SK-N-MC (cell line): ENCODE measurements at regions not wholly inside any gene's neighbourhood (a gene's known extent, or its start where the extent isn't known, plus 50 kb on each side); places are given as distances from the start of the nearest gene placed in this dataset.

Experiments
- EZH2 ChIP-seq: fragments of 200-600 bp; sonication (generic); IDR thresholded peaks from one replicate; pipeline ENCODE4 v1.6.1; 2017; ENCODE audit warnings: antibody characterized with exemption
- POLR2AphosphoS5 ChIP-seq: IDR thresholded peaks from 2 replicates; pipeline ENCODE4 v1.6.1; 2012; ENCODE audit warnings: mild to moderate bottlenecking, low read depth, low read length, borderline replicate concordance

DNA sequence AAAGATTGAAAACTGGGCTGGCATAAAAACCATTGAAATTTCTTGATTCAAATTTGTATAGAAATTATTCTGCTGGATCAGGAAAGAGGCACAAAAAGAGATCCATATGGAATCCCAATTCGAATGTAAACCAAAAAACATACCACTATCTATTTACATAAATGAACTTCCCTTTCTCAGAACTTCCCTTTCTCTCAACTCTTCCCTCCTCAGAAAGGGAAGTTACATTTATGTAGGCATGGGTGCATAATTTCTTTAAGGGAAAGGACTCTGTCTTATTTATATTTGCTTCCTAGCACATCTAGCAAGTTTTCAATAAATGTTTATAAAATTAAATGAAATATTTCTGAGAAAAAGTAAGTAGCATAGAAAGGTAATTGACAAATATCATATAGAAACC is 398.1 kb upstream of the ATP5MC3 start:
- TF ChIP-seq EZH2, result no peak
- TF ChIP-seq POLR2AphosphoS5, result no peak
